ENCODE measurements at regions not wholly inside any gene's neighbourhood (a gene's known extent, or its start where the extent isn't known, plus 50 kb on each side); places are given as distances from the start of the nearest gene placed in this dataset.
A peak's percentile ranks its signal among the peaks of the same experiment; 100 is the strongest.

GRCh38 chr12:25322351-25322750 is 71.6 kb upstream of the KRAS start:
- H3K27me3 ChIP-seq (ENCODE audit: insufficient read depth, low read length), result peaks cover 3% of the 10 kb centered on the region
- H2AFZ ChIP-seq (ENCODE audit: low read length), result no peak overlapping the region
- peak overlapping the region; percentile 15 for H3K4me3 ChIP-seq (ENCODE audit: insufficient read depth, low read length)
- DNase-seq (ENCODE audit: insufficient read length, low spot score, missing footprints), result no peak
- H3K79me2 ChIP-seq (ENCODE audit: insufficient read depth, low read length), result no peaks in the 10 kb centered on the region
- peaks cover 16% of the 10 kb centered on the region for H3K4me1 ChIP-seq (ENCODE audit: insufficient read depth, low read length)
- H4K20me1 ChIP-seq (ENCODE audit: insufficient read depth, low read length), result no peaks in the 10 kb centered on the region
- peak overlapping the region; percentile 6 for H3K4me2 ChIP-seq (ENCODE audit: insufficient read depth, low read length)
- no peaks in the 10 kb centered on the region for H3K9me3 ChIP-seq (ENCODE audit: low read depth, low read length)
- H3K36me3 ChIP-seq (ENCODE audit: insufficient read depth, low read length), result no peaks in the 10 kb centered on the region
- H3K27ac ChIP-seq (ENCODE audit: low read depth, low read length), result no peak overlapping the region
- TF ChIP-seq CTCF (IDR thresholded peaks at IDR 0.05; ENCODE audit: extremely low read depth, low read depth, low read length), result no peak

GRCh38 chr12:25321772-25322171 is 71.0 kb upstream of the KRAS start:
- no peaks in the 10 kb centered on the region for H3K9me3 ChIP-seq (ENCODE audit: low read depth, low read length)
- no peak for TF ChIP-seq CTCF (IDR thresholded peaks at IDR 0.05; ENCODE audit: extremely low read depth, low read depth, low read length)
- DNase-seq (ENCODE audit: insufficient read length, low spot score, missing footprints), result no peak
- no peaks in the 10 kb centered on the region for H4K20me1 ChIP-seq (ENCODE audit: insufficient read depth, low read length)
- H3K27ac ChIP-seq (ENCODE audit: low read depth, low read length), result no peak overlapping the region
- peaks cover 3% of the 10 kb centered on the region for H3K27me3 ChIP-seq (ENCODE audit: insufficient read depth, low read length)
- no peak overlapping the region for H3K4me3 ChIP-seq (ENCODE audit: insufficient read depth, low read length)
- peaks cover 16% of the 10 kb centered on the region for H3K4me1 ChIP-seq (ENCODE audit: insufficient read depth, low read length)
- no peak overlapping the region for H3K4me2 ChIP-seq (ENCODE audit: insufficient read depth, low read length)
- H3K79me2 ChIP-seq (ENCODE audit: insufficient read depth, low read length), result no peaks in the 10 kb centered on the region
- H3K36me3 ChIP-seq (ENCODE audit: insufficient read depth, low read length), result no peaks in the 10 kb centered on the region
- H2AFZ ChIP-seq (ENCODE audit: low read length), result no peak overlapping the region

- Histone ChIP-seq H3K9me3 (ENCODE audit: low read depth, low read length) (no peaks in the 10 kb centered on the region), H3K4me2 (ENCODE audit: insufficient read depth, low read length) (no peak overlapping the region), H3K79me2 (ENCODE audit: insufficient read depth, low read length) (no peaks in the 10 kb centered on the region), H3K27me3 (ENCODE audit: insufficient read depth, low read length) (peaks cover 9% of the 10 kb centered on the region), H3K27ac (ENCODE audit: low read depth, low read length) (no peak overlapping the region), H3K4me1 (ENCODE audit: insufficient read depth, low read length) (peaks cover 16% of the 10 kb centered on the region), H3K4me3 (ENCODE audit: insufficient read depth, low read length) (no peak overlapping the region), H3K36me3 (ENCODE audit: insufficient read depth, low read length) (no peaks in the 10 kb centered on the region), H4K20me1 (ENCODE audit: insufficient read depth, low read length) (no peaks in the 10 kb centered on the region), H2AFZ (ENCODE audit: low read length) (no peak overlapping the region)
- DNase-seq (ENCODE audit: insufficient read length, low spot score, missing footprints), result no peak
- TF ChIP-seq CTCF (IDR thresholded peaks at IDR 0.05; ENCODE audit: extremely low read depth, low read depth, low read length), result no peak
These were observed 69.6 kb upstream of the KRAS start for GRCh38 chr12:25320123-25321006.

GRCh38 chr12:25319233-25319984 is 68.7 kb upstream of the KRAS start:
- no peak overlapping the region for H3K4me3 ChIP-seq (ENCODE audit: insufficient read depth, low read length)
- peaks cover 9% of the 10 kb centered on the region for H3K27me3 ChIP-seq (ENCODE audit: insufficient read depth, low read length)
- peaks cover 16% of the 10 kb centered on the region for H3K4me1 ChIP-seq (ENCODE audit: insufficient read depth, low read length)
- H3K4me2 ChIP-seq (ENCODE audit: insufficient read depth, low read length), result no peak overlapping the region
- no peak for TF ChIP-seq CTCF (IDR thresholded peaks at IDR 0.05; ENCODE audit: extremely low read depth, low read depth, low read length)
- DNase-seq (ENCODE audit: insufficient read length, low spot score, missing footprints), result no peak
- no peaks in the 10 kb centered on the region for H3K9me3 ChIP-seq (ENCODE audit: low read depth, low read length)
- no peaks in the 10 kb centered on the region for H4K20me1 ChIP-seq (ENCODE audit: insufficient read depth, low read length)
- H3K36me3 ChIP-seq (ENCODE audit: insufficient read depth, low read length), result no peaks in the 10 kb centered on the region
- H3K79me2 ChIP-seq (ENCODE audit: insufficient read depth, low read length), result no peaks in the 10 kb centered on the region
- H2AFZ ChIP-seq (ENCODE audit: low read length), result no peak overlapping the region
- H3K27ac ChIP-seq (ENCODE audit: low read depth, low read length), result no peak overlapping the region
